ENCODE measurements at regions not wholly inside any gene's neighbourhood (a gene's known extent, or its start where the extent isn't known, plus 50 kb on each side); places are given as distances from the start of the nearest gene placed in this dataset.

GRCh38 chr13:22220151-22221135 lies 549.6 kb downstream of the FGF9 start:
- Histone ChIP-seq H3K27me3 (ENCODE audit: control insufficient read depth in 2 of 2, insufficient read depth in 2 of 2, low read length in 2 of 2) (no peaks in the 10 kb centered on the region), H3K36me3 (ENCODE audit: control insufficient read depth in 2 of 2, insufficient read depth in 2 of 2, low read length in 2 of 2) (no peaks in the 10 kb centered on the region), H3K4me1 (ENCODE audit: control insufficient read depth in 2 of 2, insufficient read depth in 2 of 2, low read length in 2 of 2) (peaks cover 2% of the 10 kb centered on the region in 2 donors), H3K27ac (ENCODE audit: low read depth in 2 of 2, low read length in 2 of 2) (no peak overlapping the region), H3K9ac (ENCODE audit: low read depth in 1 of 2, low read length in 2 of 2) (no peak overlapping the region), H3K9me3 (ENCODE audit: control insufficient read depth in 2 of 2, low read length in 2 of 2) (no peaks in the 10 kb centered on the region), H3K4me3 (ENCODE audit: low read length in 2 of 2) (peak overlapping the region; percentile 14 to 35)

GRCh38 chr13:22223411-22223810 lies 552.5 kb downstream of the FGF9 start:
- Histone ChIP-seq H3K27ac (ENCODE audit: low read depth in 2 of 2, low read length in 2 of 2) (no peak overlapping the region), H3K9me3 (ENCODE audit: control insufficient read depth in 2 of 2, low read length in 2 of 2) (no peaks in the 10 kb centered on the region), H3K9ac (ENCODE audit: low read depth in 1 of 2, low read length in 2 of 2) (no peak overlapping the region), H3K27me3 (ENCODE audit: control insufficient read depth in 2 of 2, insufficient read depth in 2 of 2, low read length in 2 of 2) (no peaks in the 10 kb centered on the region), H3K4me1 (ENCODE audit: control insufficient read depth in 2 of 2, insufficient read depth in 2 of 2, low read length in 2 of 2) (peaks cover 2% of the 10 kb centered on the region in 2 donors), H3K36me3 (ENCODE audit: control insufficient read depth in 2 of 2, insufficient read depth in 2 of 2, low read length in 2 of 2) (no peaks in the 10 kb centered on the region), H3K4me3 (ENCODE audit: low read length in 2 of 2) (no peak overlapping the region)

- Histone ChIP-seq H3K27ac (ENCODE audit: low read depth in 2 of 2, low read length in 2 of 2) (no peak overlapping the region), H3K36me3 (ENCODE audit: control insufficient read depth in 2 of 2, insufficient read depth in 2 of 2, low read length in 2 of 2) (no peaks in the 10 kb centered on the region), H3K9ac (ENCODE audit: low read depth in 1 of 2, low read length in 2 of 2) (no peak overlapping the region), H3K27me3 (ENCODE audit: control insufficient read depth in 2 of 2, insufficient read depth in 2 of 2, low read length in 2 of 2) (no peaks in the 10 kb centered on the region), H3K4me1 (ENCODE audit: control insufficient read depth in 2 of 2, insufficient read depth in 2 of 2, low read length in 2 of 2) (no peaks in the 10 kb centered on the region), H3K4me3 (ENCODE audit: low read length in 2 of 2) (no peak overlapping the region), H3K9me3 (ENCODE audit: control insufficient read depth in 2 of 2, low read length in 2 of 2) (no peaks in the 10 kb centered on the region)
These were observed 555.2 kb downstream of the FGF9 start for GRCh38 chr13:22226086-22226485.

- Histone ChIP-seq H3K9ac (ENCODE audit: low read depth in 1 of 2, low read length in 2 of 2) (no peak overlapping the region), H3K36me3 (ENCODE audit: control insufficient read depth in 2 of 2, insufficient read depth in 2 of 2, low read length in 2 of 2) (no peaks in the 10 kb centered on the region), H3K27me3 (ENCODE audit: control insufficient read depth in 2 of 2, insufficient read depth in 2 of 2, low read length in 2 of 2) (no peaks in the 10 kb centered on the region), H3K27ac (ENCODE audit: low read depth in 2 of 2, low read length in 2 of 2) (no peak overlapping the region), H3K4me1 (ENCODE audit: control insufficient read depth in 2 of 2, insufficient read depth in 2 of 2, low read length in 2 of 2) (no peaks in the 10 kb centered on the region), H3K9me3 (ENCODE audit: control insufficient read depth in 2 of 2, low read length in 2 of 2) (no peaks in the 10 kb centered on the region), H3K4me3 (ENCODE audit: low read length in 2 of 2) (no peak overlapping the region)
These were observed 557.0 kb downstream of the FGF9 start for GRCh38 chr13:22227895-22228294.

GRCh38 chr13:22229916-22230315 lies 559.0 kb downstream of the FGF9 start:
- Histone ChIP-seq H3K36me3 (ENCODE audit: control insufficient read depth in 2 of 2, insufficient read depth in 2 of 2, low read length in 2 of 2) (no peaks in the 10 kb centered on the region), H3K9me3 (ENCODE audit: control insufficient read depth in 2 of 2, low read length in 2 of 2) (no peaks in the 10 kb centered on the region)

GRCh38 chr13:22232186-22232585 lies 561.3 kb downstream of the FGF9 start:
- H3K9ac ChIP-seq (ENCODE audit: low read depth in 1 of 2, low read length in 2 of 2): no peak overlapping the region
- no peaks in the 10 kb centered on the region for H3K4me1 ChIP-seq (ENCODE audit: control insufficient read depth in 2 of 2, insufficient read depth in 2 of 2, low read length in 2 of 2)
- no peaks in the 10 kb centered on the region for H3K36me3 ChIP-seq (ENCODE audit: control insufficient read depth in 2 of 2, insufficient read depth in 2 of 2, low read length in 2 of 2)
- H3K9me3 ChIP-seq (ENCODE audit: control insufficient read depth in 2 of 2, low read length in 2 of 2): no peaks in the 10 kb centered on the region
- H3K4me3 ChIP-seq (ENCODE audit: low read length in 2 of 2): no peak overlapping the region
- H3K27ac ChIP-seq (ENCODE audit: low read depth in 2 of 2, low read length in 2 of 2): no peak overlapping the region
- no peaks in the 10 kb centered on the region for H3K27me3 ChIP-seq (ENCODE audit: control insufficient read depth in 2 of 2, insufficient read depth in 2 of 2, low read length in 2 of 2)

More at GRCh38 chr13:22229916-22230315, 559.0 kb downstream of the FGF9 start:
- no peaks in the 10 kb centered on the region for H3K27me3 ChIP-seq (ENCODE audit: control insufficient read depth in 2 of 2, insufficient read depth in 2 of 2, low read length in 2 of 2)
- no peaks in the 10 kb centered on the region for H3K4me1 ChIP-seq (ENCODE audit: control insufficient read depth in 2 of 2, insufficient read depth in 2 of 2, low read length in 2 of 2)
- no peak overlapping the region for H3K4me3 ChIP-seq (ENCODE audit: low read length in 2 of 2)
- H3K9ac ChIP-seq (ENCODE audit: low read depth in 1 of 2, low read length in 2 of 2): no peak overlapping the region
- no peak overlapping the region for H3K27ac ChIP-seq (ENCODE audit: low read depth in 2 of 2, low read length in 2 of 2)

GRCh38 chr13:22235285-22235949 lies 564.5 kb downstream of the FGF9 start:
- no peaks in the 10 kb centered on the region for H3K9me3 ChIP-seq (ENCODE audit: control insufficient read depth in 2 of 2, low read length in 2 of 2)
- H3K36me3 ChIP-seq (ENCODE audit: control insufficient read depth in 2 of 2, insufficient read depth in 2 of 2, low read length in 2 of 2): no peaks in the 10 kb centered on the region
- no peaks in the 10 kb centered on the region for H3K4me1 ChIP-seq (ENCODE audit: control insufficient read depth in 2 of 2, insufficient read depth in 2 of 2, low read length in 2 of 2)
- H3K4me3 ChIP-seq (ENCODE audit: low read length in 2 of 2): no peak overlapping the region
- no peak overlapping the region for H3K9ac ChIP-seq (ENCODE audit: low read depth in 1 of 2, low read length in 2 of 2)
- no peaks in the 10 kb centered on the region for H3K27me3 ChIP-seq (ENCODE audit: control insufficient read depth in 2 of 2, insufficient read depth in 2 of 2, low read length in 2 of 2)
- no peak overlapping the region for H3K27ac ChIP-seq (ENCODE audit: low read depth in 2 of 2, low read length in 2 of 2)

- Histone ChIP-seq H3K4me1 (ENCODE audit: control insufficient read depth in 2 of 2, insufficient read depth in 2 of 2, low read length in 2 of 2) (no peaks in the 10 kb centered on the region), H3K36me3 (ENCODE audit: control insufficient read depth in 2 of 2, insufficient read depth in 2 of 2, low read length in 2 of 2) (no peaks in the 10 kb centered on the region), H3K4me3 (ENCODE audit: low read length in 2 of 2) (no peak overlapping the region), H3K9me3 (ENCODE audit: control insufficient read depth in 2 of 2, low read length in 2 of 2) (no peaks in the 10 kb centered on the region), H3K9ac (ENCODE audit: low read depth in 1 of 2, low read length in 2 of 2) (no peak overlapping the region), H3K27me3 (ENCODE audit: control insufficient read depth in 2 of 2, insufficient read depth in 2 of 2, low read length in 2 of 2) (no peaks in the 10 kb centered on the region), H3K27ac (ENCODE audit: low read depth in 2 of 2, low read length in 2 of 2) (no peak overlapping the region)
These were observed 565.0 kb downstream of the FGF9 start for GRCh38 chr13:22235950-22236290.

- Histone ChIP-seq H3K27me3 (ENCODE audit: control insufficient read depth in 2 of 2, insufficient read depth in 2 of 2, low read length in 2 of 2) (no peaks in the 10 kb centered on the region), H3K9ac (ENCODE audit: low read depth in 1 of 2, low read length in 2 of 2) (no peak overlapping the region), H3K9me3 (ENCODE audit: control insufficient read depth in 2 of 2, low read length in 2 of 2) (no peaks in the 10 kb centered on the region), H3K27ac (ENCODE audit: low read depth in 2 of 2, low read length in 2 of 2) (no peak overlapping the region), H3K4me3 (ENCODE audit: low read length in 2 of 2) (no peak overlapping the region), H3K36me3 (ENCODE audit: control insufficient read depth in 2 of 2, insufficient read depth in 2 of 2, low read length in 2 of 2) (no peaks in the 10 kb centered on the region), H3K4me1 (ENCODE audit: control insufficient read depth in 2 of 2, insufficient read depth in 2 of 2, low read length in 2 of 2) (no peaks in the 10 kb centered on the region)
These were observed 567.4 kb downstream of the FGF9 start for GRCh38 chr13:22238269-22238668.

GRCh38 chr13:22240716-22241115 lies 569.8 kb downstream of the FGF9 start:
- Histone ChIP-seq H3K36me3 (ENCODE audit: control insufficient read depth in 2 of 2, insufficient read depth in 2 of 2, low read length in 2 of 2) (no peaks in the 10 kb centered on the region), H3K27me3 (ENCODE audit: control insufficient read depth in 2 of 2, insufficient read depth in 2 of 2, low read length in 2 of 2) (no peaks in the 10 kb centered on the region), H3K4me1 (ENCODE audit: control insufficient read depth in 2 of 2, insufficient read depth in 2 of 2, low read length in 2 of 2) (no peaks in the 10 kb centered on the region), H3K4me3 (ENCODE audit: low read length in 2 of 2) (no peak overlapping the region), H3K9me3 (ENCODE audit: control insufficient read depth in 2 of 2, low read length in 2 of 2) (no peaks in the 10 kb centered on the region), H3K27ac (ENCODE audit: low read depth in 2 of 2, low read length in 2 of 2) (no peak overlapping the region), H3K9ac (ENCODE audit: low read depth in 1 of 2, low read length in 2 of 2) (no peak overlapping the region)

Data from mucosa of rectum (tissue), 2 donors.